ENCODE measurements at regions not wholly inside any gene's neighbourhood (a gene's known extent, or its start where the extent isn't known, plus 50 kb on each side); places are given as distances from the start of the nearest gene placed in this dataset.

DNA sequence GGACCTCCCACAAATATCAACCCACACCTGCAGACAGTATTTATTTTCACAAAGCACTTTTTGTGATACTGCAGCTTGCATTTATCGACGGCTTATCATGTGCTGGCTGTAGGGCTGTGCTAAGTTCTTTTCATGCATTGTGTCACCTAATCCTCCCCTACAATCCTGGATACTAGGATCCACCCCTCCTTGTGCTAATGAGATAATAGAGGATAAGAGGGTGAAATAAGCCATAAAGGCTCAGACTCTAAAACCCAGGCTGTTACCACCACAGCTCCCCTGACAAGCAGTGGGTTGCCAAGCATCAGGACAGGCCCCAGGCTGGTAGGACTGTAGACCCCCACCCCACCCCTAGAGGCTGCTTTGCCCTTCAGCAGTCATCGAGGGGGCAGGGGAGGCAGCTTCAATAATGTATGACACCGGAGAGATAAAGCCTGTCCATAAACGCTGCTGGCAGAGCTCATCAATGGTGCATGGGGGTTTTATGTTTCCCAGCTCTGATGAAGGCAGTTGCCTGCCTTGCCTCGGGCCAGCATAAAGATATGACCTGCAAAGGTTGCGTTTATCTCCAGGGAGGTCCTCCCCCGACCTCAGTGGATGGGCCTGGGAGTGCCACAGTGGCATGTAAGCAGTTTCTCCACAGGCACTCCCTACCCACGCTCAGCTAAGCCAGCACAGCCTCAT is 73.9 kb upstream of the C16orf82 start:
- no peak for DNase-seq

DNA sequence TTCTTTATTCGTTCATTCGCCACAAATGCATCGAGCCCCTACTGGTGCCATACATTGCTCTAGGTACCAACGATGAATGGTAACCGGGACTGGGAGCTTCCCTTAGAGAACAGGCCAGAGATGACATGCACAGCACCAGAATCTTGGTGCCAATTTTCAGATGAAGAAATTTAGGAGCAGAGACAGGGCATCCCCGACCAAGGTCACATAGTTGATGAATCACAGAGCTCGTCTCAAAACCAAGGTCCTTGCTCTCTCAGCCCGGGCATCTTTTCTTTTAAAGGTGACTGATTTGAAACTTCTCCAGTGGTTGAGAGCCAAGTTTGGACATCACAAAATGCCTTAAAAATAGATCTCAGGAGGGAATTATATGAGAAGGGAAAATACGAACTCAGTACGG is 73.2 kb upstream of the C16orf82 start:
- DNase-seq, result no peak

DNA sequence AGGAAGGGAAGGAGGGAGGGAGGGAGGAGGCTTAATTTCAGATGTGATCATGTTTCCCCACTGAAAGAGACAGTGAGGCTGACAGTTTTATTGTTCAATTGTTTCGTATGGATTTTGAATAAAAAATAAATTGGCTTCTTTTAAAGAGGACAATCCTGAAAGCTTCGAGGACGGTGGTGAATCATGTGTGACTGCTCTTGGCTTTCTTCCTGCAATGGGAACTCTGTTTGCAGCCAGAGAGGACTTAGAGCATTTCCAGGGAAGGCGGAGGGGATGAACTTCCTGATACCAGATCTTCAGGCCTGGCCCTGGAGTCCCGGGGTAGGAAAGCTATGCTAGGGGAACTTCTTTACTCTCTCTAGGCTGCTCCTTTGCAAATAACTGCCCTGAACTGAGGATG is 72.8 kb upstream of the C16orf82 start:
- no peak for DNase-seq

DNA sequence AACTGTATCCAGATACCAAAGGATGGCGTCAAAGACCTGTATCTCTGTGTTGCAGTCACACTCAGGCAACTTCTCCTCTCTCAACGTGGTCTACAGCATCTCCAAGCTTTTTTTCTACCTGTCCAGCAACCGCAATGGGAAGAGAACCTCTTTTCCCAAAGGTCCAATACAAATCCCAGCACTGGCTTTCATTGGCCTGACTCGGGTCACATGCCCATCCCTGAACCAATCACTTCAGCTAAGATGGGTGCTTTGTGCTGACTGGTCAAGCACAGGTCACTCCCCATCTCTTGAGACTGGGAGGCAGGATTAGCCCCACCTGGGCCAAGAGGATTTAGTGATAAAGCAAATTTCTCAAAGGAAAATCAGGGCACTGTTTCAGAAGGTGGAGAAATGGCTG is 71.2 kb upstream of the C16orf82 start:
- DNase-seq, result no peak

DNA sequence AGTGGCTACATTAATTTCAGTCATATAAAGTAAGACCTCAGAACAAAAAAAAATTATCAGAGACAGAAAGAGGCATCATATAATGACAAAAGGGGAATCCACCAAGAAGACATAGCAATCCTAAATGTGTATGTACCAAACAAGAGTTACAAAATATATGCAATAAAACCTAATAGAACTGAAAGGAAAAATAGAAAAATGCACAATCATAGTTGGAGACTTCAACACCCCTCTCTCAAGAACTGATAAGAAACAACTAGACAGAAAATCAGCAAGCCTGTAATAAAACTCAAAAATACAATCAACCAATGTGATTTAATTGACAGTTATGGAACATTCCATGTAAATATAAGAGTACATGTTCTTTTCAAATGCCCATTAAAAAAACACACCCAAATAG is 61.3 kb upstream of the C16orf82 start:
- DNase-seq, result no peak
